Liver (tissue), 3 donors: ENCODE measurements at regions not wholly inside any gene's neighbourhood (a gene's known extent, or its start where the extent isn't known, plus 50 kb on each side); places are given as distances from the start of the nearest gene placed in this dataset.

Source experiments
- FOXA2 ChIP-seq: IDR thresholded peaks from 2 replicates; pipeline ENCODE4 v1.6.1; 2016; ENCODE audit warnings: antibody characterized with exemption
- GABPA ChIP-seq, 2 donors: IDR thresholded peaks in 1 of 2; conservative IDR thresholded peaks in 1 of 2; 2 replicates each; pipeline ENCODE4 v1.6.1; 2016; ENCODE audit warnings: antibody characterized with exemption in 2 of 2, mild to moderate bottlenecking in 1 of 2, moderate library complexity in 1 of 2
- JUND ChIP-seq, 2 donors: IDR thresholded peaks; 2 replicates each; pipeline ENCODE4 v1.6.1; 2016; ENCODE audit warnings: antibody characterized with exemption in 2 of 2
- RXRA ChIP-seq, 2 donors: IDR thresholded peaks; 2 replicates each; pipeline ENCODE4 v1.6.1; 2017 to 2018; ENCODE audit warnings: antibody characterized with exemption in 2 of 2, mild to moderate bottlenecking in 1 of 2
- YY1 ChIP-seq: IDR thresholded peaks from 2 replicates; pipeline ENCODE4 v1.6.1; 2016; ENCODE audit warnings: antibody characterized with exemption, mild to moderate bottlenecking
- TF ChIP-seq, protein P1 (sequence below): fragments of 150-350 bp; IDR thresholded peaks from 2 replicates; pipeline ENCODE4 v1.5.1; 2017; ENCODE audit warnings: improper control_type of control experiment, low read depth, low read length; ENCODE audit not compliant: missing input control
- TF ChIP-seq, protein P2 (sequence below): IDR thresholded peaks from 2 replicates; pipeline ENCODE4 v1.6.1; 2016; ENCODE audit warnings: antibody characterized with exemption, mild to moderate bottlenecking
- donor health status: healthy.
- donor health status: healthy.

DNA sequence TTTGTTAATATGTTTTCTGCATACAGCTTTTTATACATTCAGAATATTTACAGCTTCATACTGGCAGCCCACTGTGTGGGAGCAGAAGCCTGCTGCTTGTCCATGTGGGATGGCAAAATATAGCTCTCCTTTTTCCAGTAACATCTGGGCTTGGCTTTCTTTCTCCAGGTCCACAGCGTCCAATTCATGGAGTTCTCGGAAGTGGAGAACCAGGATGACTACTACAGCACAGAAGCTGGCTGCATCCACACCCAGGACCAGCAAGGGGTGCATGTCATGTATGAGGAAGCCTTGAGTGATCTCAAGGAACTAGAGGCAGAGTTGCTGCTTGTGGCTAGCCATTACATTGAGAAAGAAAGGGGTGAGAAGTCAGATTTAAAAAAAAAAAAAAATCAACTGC, 143.1 kb downstream of the CD164 start:
- TF ChIP-seq, protein P1, sequence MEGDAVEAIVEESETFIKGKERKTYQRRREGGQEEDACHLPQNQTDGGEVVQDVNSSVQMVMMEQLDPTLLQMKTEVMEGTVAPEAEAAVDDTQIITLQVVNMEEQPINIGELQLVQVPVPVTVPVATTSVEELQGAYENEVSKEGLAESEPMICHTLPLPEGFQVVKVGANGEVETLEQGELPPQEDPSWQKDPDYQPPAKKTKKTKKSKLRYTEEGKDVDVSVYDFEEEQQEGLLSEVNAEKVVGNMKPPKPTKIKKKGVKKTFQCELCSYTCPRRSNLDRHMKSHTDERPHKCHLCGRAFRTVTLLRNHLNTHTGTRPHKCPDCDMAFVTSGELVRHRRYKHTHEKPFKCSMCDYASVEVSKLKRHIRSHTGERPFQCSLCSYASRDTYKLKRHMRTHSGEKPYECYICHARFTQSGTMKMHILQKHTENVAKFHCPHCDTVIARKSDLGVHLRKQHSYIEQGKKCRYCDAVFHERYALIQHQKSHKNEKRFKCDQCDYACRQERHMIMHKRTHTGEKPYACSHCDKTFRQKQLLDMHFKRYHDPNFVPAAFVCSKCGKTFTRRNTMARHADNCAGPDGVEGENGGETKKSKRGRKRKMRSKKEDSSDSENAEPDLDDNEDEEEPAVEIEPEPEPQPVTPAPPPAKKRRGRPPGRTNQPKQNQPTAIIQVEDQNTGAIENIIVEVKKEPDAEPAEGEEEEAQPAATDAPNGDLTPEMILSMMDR: no peak
- no peak for TF ChIP-seq GABPA (IDR thresholded peaks at IDR 0.05 in 1 of 2, conservative IDR thresholded peaks at IDR 0.05 in 1 of 2)
- no peak for TF ChIP-seq RXRA (IDR thresholded peaks at IDR 0.05)
- TF ChIP-seq, protein P2, sequence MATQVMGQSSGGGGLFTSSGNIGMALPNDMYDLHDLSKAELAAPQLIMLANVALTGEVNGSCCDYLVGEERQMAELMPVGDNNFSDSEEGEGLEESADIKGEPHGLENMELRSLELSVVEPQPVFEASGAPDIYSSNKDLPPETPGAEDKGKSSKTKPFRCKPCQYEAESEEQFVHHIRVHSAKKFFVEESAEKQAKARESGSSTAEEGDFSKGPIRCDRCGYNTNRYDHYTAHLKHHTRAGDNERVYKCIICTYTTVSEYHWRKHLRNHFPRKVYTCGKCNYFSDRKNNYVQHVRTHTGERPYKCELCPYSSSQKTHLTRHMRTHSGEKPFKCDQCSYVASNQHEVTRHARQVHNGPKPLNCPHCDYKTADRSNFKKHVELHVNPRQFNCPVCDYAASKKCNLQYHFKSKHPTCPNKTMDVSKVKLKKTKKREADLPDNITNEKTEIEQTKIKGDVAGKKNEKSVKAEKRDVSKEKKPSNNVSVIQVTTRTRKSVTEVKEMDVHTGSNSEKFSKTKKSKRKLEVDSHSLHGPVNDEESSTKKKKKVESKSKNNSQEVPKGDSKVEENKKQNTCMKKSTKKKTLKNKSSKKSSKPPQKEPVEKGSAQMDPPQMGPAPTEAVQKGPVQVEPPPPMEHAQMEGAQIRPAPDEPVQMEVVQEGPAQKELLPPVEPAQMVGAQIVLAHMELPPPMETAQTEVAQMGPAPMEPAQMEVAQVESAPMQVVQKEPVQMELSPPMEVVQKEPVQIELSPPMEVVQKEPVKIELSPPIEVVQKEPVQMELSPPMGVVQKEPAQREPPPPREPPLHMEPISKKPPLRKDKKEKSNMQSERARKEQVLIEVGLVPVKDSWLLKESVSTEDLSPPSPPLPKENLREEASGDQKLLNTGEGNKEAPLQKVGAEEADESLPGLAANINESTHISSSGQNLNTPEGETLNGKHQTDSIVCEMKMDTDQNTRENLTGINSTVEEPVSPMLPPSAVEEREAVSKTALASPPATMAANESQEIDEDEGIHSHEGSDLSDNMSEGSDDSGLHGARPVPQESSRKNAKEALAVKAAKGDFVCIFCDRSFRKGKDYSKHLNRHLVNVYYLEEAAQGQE: no peak
- TF ChIP-seq FOXA2: no peak
- no peak for TF ChIP-seq YY1
- no peak for TF ChIP-seq JUND (IDR thresholded peaks at IDR 0.05)
